ENCODE measurements at regions not wholly inside any gene's neighbourhood (a gene's known extent, or its start where the extent isn't known, plus 50 kb on each side); places are given as distances from the start of the nearest gene placed in this dataset.
A peak's percentile ranks its signal among the peaks of the same experiment; 100 is the strongest.
"Not testable (repeated sequence)": the region's sequence is repeated elsewhere in the genome, so short reads cannot be mapped to it uniquely, and the experiment has no call there.

GRCh38 chr9:62849991-62850390 lies 1660.2 kb downstream of the SPATA31A7 start:
- not testable (repeated sequence) for FAIRE-seq; H3K27me3 ChIP-seq (ENCODE audit: control insufficient read depth, insufficient read depth, low read length); H3K36me3 ChIP-seq (ENCODE audit: control insufficient read depth, insufficient read depth, low read length); H3K4me3 ChIP-seq (ENCODE audit: low read depth, low read length); DNase-seq (ENCODE audit: low read depth)

DNA sequence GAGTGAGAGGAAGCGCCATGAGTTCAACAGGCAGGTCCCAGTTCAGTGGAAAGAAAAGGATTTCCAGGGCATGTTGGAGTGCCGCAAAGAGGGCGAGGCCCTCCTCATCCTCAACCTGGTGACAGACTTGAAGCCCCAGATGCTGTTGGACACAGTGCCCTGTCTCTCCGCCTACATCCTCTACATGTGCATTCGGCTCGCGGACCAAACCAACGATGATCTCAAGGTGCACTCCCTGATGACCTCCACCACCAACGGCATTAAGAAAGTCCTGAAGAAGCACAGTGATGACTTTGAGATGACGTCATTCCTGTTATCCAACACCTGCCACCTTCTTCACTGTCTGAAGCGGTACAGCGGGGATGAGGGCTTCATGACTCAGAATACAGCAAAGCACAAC lies 1667.4 kb downstream of the SPATA31A7 start:
- not testable (repeated sequence) for H3K36me3 ChIP-seq (ENCODE audit: control insufficient read depth, insufficient read depth, low read length); DNase-seq (ENCODE audit: low read depth); FAIRE-seq; H3K27me3 ChIP-seq (ENCODE audit: control insufficient read depth, insufficient read depth, low read length); H3K4me3 ChIP-seq (ENCODE audit: low read depth, low read length)

DNA sequence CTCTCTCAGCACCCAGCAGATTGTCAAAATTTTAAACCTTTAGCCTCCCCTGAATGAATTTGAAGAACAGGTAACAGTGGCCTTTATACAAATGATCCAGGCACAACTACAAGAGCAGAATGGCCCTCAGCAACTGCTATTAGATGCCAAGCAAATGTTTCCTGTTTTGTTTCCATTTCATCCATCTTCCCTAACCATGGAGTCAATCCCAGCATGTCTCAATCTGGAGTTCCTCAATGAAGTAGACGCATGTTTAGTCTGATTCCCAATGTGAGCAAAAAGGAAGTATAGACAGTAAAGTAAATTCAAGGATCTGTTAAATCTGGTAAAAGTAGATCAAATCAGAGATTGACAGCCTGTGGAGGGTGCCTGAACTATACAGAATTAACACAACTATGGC lies 1668.4 kb downstream of the SPATA31A7 start:
- not testable (repeated sequence) for H3K4me3 ChIP-seq (ENCODE audit: low read depth, low read length); FAIRE-seq; H3K36me3 ChIP-seq (ENCODE audit: control insufficient read depth, insufficient read depth, low read length); H3K27me3 ChIP-seq (ENCODE audit: control insufficient read depth, insufficient read depth, low read length); DNase-seq (ENCODE audit: low read depth)

DNA sequence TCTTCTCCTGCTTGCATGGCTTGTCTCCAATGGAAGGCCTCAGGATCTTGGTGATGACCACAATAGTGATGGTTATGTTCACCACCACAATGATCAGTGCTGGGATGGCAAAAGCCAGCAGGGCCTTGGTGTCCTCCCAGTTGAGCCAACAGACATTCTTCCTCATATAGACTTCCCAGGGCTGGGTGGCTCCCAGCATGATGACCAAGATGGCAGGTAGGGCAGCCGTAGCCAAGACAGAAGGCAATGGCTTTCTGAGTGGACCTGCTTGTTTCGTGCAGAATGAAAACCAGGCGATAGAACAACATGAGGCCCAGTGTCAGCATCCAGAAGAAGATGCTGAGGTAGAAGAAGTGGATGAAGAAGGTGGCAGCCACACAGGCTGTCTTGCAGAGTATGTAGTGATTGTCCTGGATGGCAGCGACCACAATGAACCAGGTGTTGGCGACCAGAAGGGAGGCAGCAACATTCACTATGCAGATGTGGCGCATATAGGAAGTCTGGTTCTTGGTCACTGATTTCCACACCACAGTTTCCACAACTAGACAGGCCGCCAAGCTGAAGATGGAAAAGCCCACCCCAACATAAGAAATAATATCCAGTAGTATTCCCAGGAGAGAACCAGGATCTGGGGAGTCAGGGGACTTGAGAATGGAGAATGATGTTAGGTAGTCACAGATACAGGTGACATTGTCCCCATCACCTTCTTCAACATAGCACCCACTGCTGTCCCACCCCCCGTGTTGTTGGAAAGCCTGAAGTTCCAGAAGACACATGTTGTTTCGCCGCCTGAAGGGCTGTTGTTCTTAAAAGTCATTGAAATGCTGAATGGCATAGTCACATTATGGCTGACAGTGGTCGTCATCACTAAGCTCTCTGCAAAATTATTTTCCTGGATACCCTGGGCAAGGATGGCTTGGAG lies 1671.4 kb downstream of the SPATA31A7 start:
- not testable (repeated sequence) for H3K36me3 ChIP-seq (ENCODE audit: control insufficient read depth, insufficient read depth, low read length); H3K27me3 ChIP-seq (ENCODE audit: control insufficient read depth, insufficient read depth, low read length); DNase-seq (ENCODE audit: low read depth); H3K4me3 ChIP-seq (ENCODE audit: low read depth, low read length); FAIRE-seq

- FAIRE-seq; DNase-seq (ENCODE audit: low read depth); H3K27me3 ChIP-seq (ENCODE audit: control insufficient read depth, insufficient read depth, low read length); H3K4me3 ChIP-seq (ENCODE audit: low read depth, low read length); H3K36me3 ChIP-seq (ENCODE audit: control insufficient read depth, insufficient read depth, low read length): not testable (repeated sequence)
Measured at GRCh38 chr9:62862180-62862579, 1672.3 kb downstream of the SPATA31A7 start.

- FAIRE-seq; H3K36me3 ChIP-seq (ENCODE audit: control insufficient read depth, insufficient read depth, low read length); H3K27me3 ChIP-seq (ENCODE audit: control insufficient read depth, insufficient read depth, low read length); H3K4me3 ChIP-seq (ENCODE audit: low read depth, low read length): not testable (repeated sequence)
- peak; percentile 69 for DNase-seq (ENCODE audit: low read depth)
Measured at GRCh38 chr9:62863319-62863718, 1673.5 kb downstream of the SPATA31A7 start.

GRCh38 chr9:62863867-62864266 lies 1674.0 kb downstream of the SPATA31A7 start:
- not testable (repeated sequence) for H3K36me3 ChIP-seq (ENCODE audit: control insufficient read depth, insufficient read depth, low read length); FAIRE-seq; H3K4me3 ChIP-seq (ENCODE audit: low read depth, low read length); H3K27me3 ChIP-seq (ENCODE audit: control insufficient read depth, insufficient read depth, low read length); DNase-seq (ENCODE audit: low read depth)

DNA sequence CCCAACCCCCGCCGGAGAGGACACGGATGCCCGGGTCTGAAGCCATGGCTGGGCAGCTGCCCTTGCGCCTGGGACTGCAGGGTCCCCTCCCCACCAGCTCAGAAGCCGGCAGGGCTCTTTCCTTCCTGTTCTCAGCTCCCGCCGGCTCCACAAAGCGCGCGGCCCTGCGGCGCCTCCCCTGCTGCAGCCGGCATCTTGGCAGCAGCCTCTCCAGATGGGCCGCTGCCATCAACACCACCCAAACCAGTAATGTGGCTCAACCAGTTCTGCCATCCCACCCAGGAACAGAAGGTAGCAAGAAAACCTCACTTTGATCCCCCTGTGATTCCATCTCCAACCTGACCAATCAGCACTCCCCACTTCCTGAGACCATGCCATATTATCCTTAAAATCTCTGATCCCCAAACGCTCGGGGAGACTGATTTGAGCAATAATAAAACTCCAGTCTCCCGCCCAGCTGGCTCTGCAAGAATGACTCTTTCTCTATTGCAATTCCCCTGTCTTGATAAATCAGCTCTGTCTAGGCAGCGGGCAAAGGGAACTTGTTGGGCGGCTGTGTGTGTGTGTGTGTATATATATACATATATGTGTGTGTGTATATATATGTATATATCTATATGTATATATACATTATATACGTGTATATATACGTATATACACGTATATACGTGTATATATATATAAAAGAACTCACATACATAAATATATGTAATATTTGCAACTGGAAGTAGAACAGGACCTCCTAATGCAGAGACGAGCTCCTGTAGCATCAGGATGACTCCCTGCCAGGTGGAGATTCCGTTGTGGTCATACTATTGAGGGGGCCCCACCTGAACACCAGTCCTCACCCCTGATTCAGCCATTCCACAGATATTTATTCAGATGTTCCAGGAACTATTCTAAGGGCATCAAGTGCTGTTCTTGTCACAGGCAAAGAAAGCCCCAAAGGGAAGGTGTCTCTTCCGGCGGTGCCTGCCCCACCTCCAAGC lies 1674.9 kb downstream of the SPATA31A7 start:
- H3K4me3 ChIP-seq (ENCODE audit: low read depth, low read length): peak overlapping the region; percentile 30
- peak; percentile 27 for DNase-seq (ENCODE audit: low read depth)
- H3K36me3 ChIP-seq (ENCODE audit: control insufficient read depth, insufficient read depth, low read length); H3K27me3 ChIP-seq (ENCODE audit: control insufficient read depth, insufficient read depth, low read length); FAIRE-seq: not testable (repeated sequence)

DNA sequence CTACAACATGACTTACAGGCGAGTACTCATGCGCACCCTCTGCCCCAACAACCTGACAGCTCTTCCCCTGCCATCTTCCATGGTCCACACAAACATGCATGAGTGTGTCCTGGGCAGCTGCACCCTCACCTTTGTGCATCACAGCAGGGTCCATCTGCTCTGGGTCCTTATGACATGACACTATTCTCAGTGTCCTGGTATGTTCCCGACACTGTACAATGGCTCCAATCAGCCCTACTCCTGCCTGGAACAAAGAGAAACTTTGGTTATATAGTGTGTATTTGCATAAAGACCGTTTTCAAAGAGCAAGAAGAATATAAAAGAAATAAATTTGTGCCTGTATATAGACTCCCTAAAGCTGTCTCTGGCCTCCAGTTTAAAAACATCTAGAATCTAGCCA lies 1679.2 kb downstream of the SPATA31A7 start:
- H3K4me3 ChIP-seq (ENCODE audit: low read depth, low read length); H3K36me3 ChIP-seq (ENCODE audit: control insufficient read depth, insufficient read depth, low read length); DNase-seq (ENCODE audit: low read depth); FAIRE-seq; H3K27me3 ChIP-seq (ENCODE audit: control insufficient read depth, insufficient read depth, low read length): not testable (repeated sequence)

GRCh38 chr9:62871765-62872164 lies 1681.9 kb downstream of the SPATA31A7 start:
- not testable (repeated sequence) for H3K27me3 ChIP-seq (ENCODE audit: control insufficient read depth, insufficient read depth, low read length); H3K36me3 ChIP-seq (ENCODE audit: control insufficient read depth, insufficient read depth, low read length); FAIRE-seq; H3K4me3 ChIP-seq (ENCODE audit: low read depth, low read length)
- peak; percentile 16 for DNase-seq (ENCODE audit: low read depth)

DNA sequence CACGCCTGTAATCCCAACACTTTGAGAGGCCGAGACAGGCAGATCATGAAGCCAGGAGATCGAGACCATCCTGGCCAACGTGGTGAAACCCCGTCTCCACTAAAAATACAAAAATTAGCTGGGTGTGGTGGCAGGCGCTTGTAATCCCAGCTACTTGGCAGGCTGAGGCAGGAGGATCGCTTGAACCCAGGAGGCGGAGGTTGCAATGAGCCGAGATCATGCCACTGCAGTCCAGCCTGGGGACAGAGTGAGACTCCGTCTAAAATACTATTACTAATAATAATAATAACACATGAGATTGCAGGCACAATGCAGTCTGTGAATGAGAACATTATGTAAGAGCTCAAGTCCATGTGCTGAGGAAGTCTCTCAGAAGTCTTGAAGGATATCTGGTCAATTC lies 1684.4 kb downstream of the SPATA31A7 start:
- not testable (repeated sequence) for H3K4me3 ChIP-seq (ENCODE audit: low read depth, low read length); FAIRE-seq; H3K27me3 ChIP-seq (ENCODE audit: control insufficient read depth, insufficient read depth, low read length); DNase-seq (ENCODE audit: low read depth); H3K36me3 ChIP-seq (ENCODE audit: control insufficient read depth, insufficient read depth, low read length)

DNA sequence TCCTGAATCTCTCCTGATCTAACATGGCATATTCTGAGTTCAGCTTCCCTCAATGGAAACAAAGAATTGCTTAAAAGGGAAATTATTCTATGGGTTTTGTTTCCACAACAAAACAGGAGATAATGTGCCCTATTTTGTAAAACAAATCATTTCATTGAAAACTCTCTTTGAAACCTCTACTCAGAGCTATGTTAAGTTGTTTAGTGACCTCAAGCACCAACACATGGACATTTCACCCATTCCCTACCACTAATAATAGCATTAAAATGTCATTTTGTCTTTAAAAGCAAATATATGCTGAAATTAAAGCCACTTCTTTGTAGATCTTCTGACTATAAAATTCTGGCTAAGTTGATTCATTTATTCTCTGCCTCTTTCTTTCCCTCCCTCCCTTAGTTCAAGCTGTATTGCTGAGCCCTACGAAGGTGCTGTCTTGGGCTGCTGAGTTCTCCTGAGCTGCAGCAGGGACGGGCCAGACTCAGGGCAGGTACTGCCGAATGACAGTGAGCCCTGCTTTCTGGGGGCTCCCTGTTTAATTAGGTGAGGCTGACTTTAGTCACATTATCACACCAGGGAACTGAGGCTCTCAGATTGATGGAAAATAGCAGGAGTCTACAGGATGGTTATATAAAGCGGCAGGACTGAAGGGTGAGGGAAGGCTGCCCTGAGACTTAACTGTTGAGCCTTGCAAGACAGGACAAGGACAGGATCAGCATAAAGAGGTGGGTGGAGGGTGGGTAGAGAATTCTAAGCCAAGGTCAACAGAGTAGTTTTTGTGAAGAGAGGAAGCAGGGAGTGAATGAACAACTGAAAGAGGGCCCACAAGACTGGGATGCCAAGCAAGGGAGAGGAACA lies 1685.1 kb downstream of the SPATA31A7 start:
- not testable (repeated sequence) for H3K36me3 ChIP-seq (ENCODE audit: control insufficient read depth, insufficient read depth, low read length); H3K27me3 ChIP-seq (ENCODE audit: control insufficient read depth, insufficient read depth, low read length); DNase-seq (ENCODE audit: low read depth); H3K4me3 ChIP-seq (ENCODE audit: low read depth, low read length); FAIRE-seq

DNA sequence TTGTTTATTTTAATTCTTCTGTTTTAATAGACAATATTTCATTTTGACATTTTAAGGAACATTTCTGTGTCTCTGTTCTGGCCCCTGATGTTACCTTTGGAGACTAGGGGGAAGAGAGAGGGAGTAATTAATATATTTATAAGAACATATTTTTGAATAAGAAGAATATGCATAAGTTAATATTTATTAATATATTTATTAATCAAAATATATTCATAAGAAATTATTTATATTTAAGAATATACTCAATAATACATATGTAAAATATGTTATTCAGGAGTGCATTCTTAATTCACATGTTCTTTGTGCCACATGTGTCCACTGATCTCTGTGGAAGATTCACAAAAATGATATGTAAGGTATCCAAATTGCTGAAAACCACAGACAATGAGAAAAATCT lies 1687.7 kb downstream of the SPATA31A7 start:
- H3K4me3 ChIP-seq (ENCODE audit: low read depth, low read length); H3K36me3 ChIP-seq (ENCODE audit: control insufficient read depth, insufficient read depth, low read length); DNase-seq (ENCODE audit: low read depth); FAIRE-seq; H3K27me3 ChIP-seq (ENCODE audit: control insufficient read depth, insufficient read depth, low read length): not testable (repeated sequence)
